Hindlimb muscle (tissue), 1 donor: ENCODE measurements at regions not wholly inside any gene's neighbourhood (a gene's known extent, or its start where the extent isn't known, plus 50 kb on each side); places are given as distances from the start of the nearest gene placed in this dataset.
"Not testable (repeated sequence)": the region's sequence is repeated elsewhere in the genome, so short reads cannot be mapped to it uniquely, and the experiment has no call there.

ENCODE experiments used
- DNase-seq: peaks from one replicate; pipeline ENCODE4 v3.0.0-alpha.2; 2013

- no peak for DNase-seq
These were observed 411.3 kb upstream of the ARRDC3 start for GRCh38 chr5:91794455-91794854.

DNA sequence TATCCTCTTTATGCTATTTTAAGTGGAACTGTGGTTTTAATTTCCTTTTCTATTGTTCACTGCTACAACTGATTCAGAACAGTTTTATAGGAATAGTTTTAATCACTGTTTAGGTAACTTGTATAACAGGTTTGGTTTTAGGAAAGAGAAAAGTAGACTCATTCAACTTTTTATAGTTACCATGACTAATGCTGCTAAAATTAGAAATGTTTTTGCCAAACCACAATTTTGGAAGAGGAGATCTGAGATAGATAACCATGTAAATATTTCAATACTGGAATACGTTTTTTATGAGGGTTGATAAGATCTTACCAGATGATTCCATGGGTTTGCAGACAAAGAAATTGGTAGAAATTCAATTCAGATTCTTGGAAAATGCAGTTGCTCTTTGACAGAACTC lies 404.6 kb upstream of the ARRDC3 start:
- DNase-seq = no peak

DNA sequence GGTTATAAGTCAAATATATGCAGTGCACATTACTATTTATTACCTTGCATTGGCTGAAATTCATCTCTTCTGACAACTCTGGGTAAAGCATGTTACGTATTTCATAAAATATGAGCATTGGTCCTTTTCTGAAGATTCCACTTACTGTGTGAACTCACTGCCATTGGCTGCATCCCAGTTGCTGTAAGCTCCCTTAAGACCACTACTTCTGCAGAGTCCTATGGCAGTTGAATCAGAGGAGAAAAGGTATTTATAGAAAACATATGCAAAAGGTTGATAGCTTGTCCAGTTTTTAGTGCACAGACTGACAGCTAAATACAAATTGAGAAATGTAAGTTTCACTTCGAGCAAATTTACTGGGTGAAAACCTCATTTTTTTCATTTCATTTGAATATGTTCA lies 394.6 kb upstream of the ARRDC3 start:
- DNase-seq = peak; percentile 15

- DNase-seq = no peak
These were observed 393.1 kb upstream of the ARRDC3 start for GRCh38 chr5:91776249-91776648.

DNA sequence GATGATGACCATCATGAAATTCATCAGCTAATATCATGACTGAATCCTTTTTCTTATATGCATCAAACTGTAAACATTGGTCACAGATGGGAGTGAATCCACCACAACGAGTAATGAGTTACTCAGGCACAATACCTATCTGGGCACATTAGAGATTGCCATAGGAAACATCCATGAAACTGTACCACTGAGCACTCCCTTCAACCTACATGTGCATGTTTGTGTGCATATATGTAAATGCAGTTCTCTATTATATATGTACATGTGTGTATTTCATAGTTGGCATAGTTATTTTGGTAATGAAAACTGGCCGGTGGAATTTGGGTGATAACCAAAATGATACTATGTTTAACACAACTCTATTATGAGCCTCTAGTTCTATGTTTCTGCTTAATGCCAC lies 387.3 kb upstream of the ARRDC3 start:
- DNase-seq = no peak

DNA sequence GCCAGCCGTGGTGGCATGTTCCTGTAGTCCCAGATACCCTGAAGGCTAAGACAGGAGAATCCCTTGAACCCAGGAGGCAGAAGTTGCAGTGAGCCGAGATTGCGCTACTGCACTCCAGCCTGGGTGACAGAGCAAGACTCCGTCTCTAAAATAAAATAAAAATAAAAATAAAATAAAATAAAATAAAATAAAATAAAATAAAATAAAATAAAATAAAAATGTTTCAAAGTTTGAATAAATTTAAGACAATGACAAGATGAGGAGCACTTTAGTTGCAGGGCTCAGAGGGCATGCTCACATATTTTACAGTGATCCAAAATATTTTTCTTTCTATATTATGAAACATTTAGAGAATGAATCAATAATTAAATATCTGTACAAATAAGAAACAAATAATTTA lies 374.3 kb upstream of the ARRDC3 start:
- DNase-seq = not testable (repeated sequence)

DNA sequence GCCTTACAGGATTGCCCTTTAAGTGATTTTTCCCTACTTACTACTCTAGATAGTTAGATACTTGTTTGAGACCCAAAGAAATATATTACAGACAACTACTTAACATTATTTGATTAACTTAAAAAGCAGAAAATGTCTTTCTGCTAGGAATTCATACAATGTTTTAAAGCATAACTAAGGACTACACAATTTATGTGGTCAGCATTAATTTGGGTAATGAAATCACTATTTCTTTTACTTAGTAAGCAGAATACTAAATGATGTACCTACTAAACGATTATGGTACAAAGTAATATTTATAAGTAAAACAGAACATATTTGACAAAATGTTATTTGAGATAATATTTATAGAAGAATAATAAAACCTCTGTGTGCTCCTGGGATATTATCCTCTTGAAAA lies 371.9 kb upstream of the ARRDC3 start:
- no peak for DNase-seq

DNA sequence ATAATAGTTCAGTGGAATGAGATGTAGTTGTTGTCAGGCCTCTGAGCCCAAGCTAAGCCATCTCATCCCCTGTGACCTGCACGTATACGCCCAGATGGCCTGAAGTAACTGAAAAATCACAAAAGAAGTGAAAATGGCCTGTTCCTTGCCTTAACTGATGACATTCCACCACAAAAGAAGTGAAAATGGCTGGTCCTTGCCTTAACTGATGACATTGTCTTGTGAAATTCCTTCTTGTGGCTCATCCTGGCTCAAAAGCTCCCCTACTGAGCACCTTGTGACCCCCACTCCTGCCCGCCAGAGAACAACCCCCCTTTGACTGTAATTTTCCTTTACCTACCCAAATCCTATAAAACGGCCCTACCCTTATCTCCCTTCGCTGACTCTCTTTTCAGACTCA lies 361.4 kb upstream of the ARRDC3 start:
- not testable (repeated sequence) for DNase-seq

- no peak for DNase-seq
These were observed 359.4 kb upstream of the ARRDC3 start for GRCh38 chr5:91742550-91742949.

- no peak for DNase-seq
These were observed 358.8 kb upstream of the ARRDC3 start for GRCh38 chr5:91741764-91742505.

DNA sequence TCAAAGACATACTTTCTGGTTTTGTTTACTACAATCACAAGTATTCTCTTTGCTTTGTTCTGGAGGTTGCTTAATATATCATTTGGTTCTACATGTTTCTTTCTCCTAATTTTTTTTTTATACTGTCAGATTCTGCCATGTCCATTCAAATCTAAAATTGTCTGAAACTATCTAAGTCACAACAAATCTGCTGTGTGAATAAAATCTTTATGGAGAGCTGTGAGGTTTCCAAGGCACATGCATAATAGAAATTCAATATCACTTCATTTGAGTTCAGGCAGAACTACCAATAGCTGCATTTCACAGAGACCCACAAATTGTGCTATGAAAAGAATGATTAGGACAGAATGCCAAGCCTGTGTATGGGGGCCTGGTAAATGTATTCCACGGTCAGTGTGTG lies 346.9 kb upstream of the ARRDC3 start:
- no peak for DNase-seq

DNA sequence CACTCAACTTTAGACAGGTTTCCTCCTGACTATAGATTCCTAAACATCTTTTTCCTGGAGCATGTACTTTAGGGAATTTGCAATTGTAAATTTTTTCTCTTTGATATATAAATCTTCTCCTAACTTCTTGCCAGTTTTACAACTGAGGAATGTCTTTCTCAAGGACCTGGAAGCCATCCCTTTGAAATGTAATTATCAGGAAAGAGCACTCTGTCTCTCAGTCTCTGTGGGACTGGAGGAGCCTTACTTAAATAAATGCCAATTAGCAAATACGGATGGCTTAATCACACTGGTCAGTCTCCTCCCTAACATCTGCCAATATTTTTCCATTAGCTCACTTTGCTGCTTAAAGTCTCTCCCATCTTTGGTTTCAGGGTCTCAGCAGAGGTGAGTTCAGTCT lies 344.3 kb upstream of the ARRDC3 start:
- no peak for DNase-seq

DNA sequence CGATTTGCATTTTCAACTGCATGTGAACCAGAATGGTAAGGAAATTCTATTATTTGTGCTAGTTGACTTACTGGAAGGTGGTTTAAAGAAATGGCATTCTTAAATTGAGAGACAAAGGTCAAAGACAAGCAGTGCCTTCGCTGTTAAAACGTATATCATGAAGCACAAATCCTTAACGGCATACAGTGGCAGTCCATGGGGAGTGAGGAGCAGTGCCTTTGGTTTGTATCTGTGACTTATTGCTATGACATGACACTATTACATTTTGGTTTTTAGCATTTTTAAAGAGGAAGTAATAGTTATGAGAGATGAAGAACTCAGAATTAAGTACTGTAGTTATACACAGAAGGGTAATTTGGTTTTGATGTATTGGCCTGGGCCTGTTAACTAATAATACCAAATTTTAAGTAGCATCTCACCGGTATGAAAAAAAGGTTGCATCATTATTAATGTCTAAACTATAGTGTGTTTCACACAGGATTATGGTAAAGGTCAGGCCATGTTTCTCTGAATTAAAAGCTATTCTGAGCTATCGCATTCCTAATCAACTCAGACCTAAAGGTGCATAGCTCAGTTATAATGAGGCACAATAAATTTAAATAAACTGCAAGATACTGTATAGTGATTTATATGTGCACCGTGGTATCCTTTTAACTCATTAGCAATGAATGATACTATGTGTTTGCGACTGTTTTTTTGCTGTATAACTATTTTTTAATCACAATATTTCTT lies 339.8 kb upstream of the ARRDC3 start:
- DNase-seq = no peak

DNA sequence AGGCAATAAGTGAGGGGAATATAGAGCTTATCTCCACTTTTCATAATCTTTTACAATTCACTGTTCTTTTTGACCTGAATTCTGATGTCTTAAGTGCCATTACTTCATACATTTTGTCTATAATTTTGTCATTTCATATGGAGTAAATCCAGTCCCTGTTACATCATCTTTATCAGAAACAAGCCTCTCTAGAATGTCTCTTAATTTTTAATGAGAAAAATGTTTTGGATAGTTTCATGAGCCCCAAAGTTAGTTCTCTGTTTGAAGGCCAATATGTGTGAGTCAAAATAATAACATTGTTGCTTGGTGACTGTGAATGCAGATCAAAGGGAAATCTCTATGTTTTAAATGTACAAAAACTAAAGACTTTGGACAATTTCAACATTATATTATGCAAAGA lies 329.6 kb upstream of the ARRDC3 start:
- no peak for DNase-seq

DNA sequence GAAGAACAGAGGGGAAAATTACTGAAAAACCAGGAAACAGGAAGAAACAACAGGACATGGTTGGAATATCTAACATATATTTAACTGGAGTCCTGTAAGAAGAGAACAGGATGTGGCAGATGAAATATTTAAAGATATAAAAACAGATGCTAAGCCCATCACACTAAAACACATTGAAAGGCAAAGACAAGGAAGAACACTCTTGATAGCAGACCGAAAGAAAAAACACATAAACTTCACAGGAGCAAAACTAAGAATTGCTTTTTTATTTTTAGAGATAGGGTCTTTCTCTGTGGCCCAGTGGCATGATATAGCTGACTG lies 324.4 kb upstream of the ARRDC3 start:
- DNase-seq = no peak

DNA sequence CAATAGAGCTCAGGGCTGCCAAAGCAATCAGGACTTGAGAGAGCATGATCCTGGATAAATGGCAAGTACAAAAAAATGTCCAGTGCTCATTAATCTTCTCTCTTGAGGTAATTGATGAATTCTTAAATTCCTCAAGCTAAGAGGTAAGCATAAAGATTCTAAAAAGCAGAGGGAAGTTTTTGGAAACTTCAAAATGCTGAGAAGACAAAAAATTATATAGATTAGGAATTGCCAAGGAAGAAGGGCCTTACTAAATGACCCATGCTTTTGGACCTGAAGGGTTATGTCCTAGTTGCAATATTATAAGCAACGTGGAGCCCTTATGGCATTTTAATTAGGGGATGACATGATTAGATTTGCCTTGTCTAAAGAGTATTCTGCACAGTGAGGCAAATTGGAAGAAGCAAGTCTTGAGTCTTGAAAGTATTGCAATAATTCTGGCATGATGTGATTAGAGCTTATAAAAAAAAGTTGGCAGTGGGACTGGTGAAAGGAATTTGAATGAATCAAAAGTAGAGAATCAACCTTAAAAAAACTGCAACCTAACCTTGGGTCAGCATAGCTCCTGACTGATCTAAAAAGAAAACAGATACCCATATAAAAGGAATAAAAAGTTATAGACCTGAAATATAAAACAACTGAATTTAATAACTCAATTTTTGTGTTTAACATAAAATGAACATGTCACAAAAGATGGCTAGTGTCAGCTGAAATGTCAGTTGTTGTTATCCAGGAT lies 323.8 kb upstream of the ARRDC3 start:
- DNase-seq = no peak

DNA sequence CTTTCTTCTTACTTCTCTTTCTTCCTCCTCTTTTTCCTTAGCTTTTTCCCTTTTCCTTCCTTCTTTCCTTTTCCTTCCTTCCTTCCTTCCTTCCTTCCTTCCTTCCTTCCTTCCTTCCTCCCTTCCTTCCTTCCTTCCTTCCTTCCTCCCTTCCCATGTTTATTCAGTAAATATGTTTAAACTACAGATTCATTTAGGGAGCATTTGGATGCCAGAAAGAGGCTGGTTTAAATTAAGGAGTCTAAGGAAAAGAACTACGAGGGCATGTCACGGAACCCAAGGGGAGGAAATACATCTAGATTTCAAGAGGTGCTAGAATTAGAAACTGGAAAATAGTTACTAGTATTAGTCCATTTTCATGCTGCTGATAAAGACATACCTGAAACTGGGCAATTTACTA lies 320.0 kb upstream of the ARRDC3 start:
- no peak for DNase-seq

DNA sequence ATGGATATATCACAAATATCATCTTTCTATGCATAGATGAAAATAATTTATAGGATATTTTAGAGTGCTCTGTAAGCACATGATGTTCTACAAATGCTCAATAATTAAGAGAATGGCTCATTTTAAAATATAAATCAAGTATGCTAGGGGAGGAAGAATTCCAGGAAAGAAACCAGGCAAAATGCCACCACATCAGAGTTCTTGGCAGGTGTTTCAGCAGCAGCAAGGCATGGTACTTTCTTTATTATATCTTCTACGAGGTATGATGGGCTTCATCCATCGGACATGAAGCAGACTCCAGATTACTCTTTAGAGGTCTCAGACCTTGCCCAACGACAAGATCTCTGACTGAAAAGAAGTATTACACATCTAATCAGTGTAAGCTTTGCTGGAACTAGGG lies 316.3 kb upstream of the ARRDC3 start:
- DNase-seq = no peak

DNA sequence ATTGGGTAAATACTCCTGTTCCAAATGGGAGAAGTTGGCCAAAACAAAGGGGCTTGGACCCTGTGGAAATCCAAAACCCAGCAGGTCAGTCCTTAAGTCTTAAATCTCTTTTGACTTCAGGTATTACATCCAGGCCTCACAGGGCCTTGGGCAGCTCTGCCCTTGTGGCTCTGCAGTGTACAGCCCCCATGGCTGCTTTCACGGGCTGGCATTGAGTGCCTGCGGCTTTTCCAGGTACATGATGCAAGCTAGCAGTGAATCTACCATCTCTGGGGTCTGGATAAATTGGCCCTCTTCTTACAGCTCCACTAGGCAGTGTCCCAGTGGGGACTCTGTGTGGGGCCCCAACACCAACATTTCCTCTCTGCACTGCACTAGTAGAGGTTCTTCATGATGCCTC lies 308.5 kb upstream of the ARRDC3 start:
- no peak for DNase-seq

DNA sequence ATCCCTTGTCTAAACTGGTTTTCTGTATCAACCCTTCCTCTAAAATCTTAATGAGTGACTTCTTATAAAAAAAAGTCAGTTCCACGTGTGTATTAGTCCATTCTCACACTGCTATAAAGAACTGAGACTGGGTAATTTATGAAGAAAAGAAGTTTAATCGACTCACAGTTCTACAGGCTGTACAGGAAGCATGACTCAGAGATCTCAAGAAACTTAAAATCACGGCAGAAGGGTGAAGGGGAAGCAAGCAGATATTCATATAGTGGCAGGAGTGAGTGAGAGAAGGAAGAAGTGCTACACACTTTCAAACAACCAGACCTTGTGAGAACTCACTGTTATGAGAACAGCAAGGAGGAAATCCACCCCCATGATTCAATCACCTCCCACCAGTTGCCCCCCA lies 307.8 kb upstream of the ARRDC3 start:
- DNase-seq = no peak

DNA sequence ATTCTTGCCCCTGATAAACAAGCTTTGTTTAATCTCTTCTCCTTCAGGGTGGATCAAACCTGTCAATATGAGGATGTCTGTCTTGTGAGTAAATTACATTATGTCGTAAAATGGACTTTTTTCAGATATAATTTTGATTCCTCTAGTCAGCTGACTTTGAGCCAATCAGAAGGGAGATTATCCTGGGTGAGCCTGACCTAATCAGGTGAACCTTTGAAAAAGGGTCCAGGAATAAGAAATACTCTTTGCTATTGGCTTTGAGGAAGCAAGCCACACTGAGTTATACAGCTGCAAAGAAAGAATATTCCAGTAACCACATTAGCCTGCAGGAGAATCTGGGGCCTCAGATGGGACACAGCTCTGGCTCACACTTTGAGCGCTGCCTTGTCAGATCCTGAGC lies 304.3 kb upstream of the ARRDC3 start:
- DNase-seq = no peak

DNA sequence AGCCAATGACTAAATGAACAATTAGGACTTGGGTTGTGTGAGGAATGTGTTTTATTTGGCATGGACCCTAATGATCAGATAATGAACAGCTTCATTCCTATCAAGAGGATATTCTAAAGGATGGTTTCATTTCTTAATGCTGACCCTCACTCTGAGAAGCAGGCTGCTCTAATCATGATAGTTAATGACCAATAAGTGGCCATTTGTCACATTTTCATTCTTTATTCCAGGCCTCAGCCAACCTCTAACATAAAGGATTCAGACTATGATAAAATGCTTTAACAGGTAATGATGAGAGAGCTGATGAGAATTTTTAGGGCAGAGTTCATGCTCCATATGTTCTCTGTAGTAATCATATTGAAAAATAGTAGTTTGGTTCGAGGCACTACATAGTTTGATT lies 301.5 kb upstream of the ARRDC3 start:
- DNase-seq = no peak

GRCh38 chr5:91670563-91670962 lies 287.4 kb upstream of the ARRDC3 start:
- no peak for DNase-seq

DNA sequence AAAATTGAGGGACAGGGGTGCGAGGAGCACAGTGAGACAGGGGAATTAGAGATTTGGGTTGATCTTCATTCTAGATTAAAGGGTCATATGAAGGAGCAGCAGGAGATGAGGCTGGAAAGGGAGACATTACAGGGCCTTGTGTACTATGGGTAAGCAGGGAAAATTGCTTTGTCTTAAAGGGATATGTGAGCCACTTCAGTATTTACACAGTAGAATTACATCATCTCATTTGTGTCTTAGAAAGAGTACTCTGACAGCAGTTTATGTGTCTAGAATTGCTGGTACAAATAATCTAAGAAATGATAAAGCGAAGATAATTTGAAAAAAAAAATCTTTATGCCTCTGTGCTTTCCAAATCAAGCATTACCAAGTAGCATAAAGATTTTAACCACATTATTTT lies 287.0 kb upstream of the ARRDC3 start:
- no peak for DNase-seq
